NCI-H2196 (cell line): ENCODE measurements at regions not wholly inside any gene's neighbourhood (a gene's known extent, or its start where the extent isn't known, plus 50 kb on each side); places are given as distances from the start of the nearest gene placed in this dataset.
"Not testable (repeated sequence)": the region's sequence is repeated elsewhere in the genome, so short reads cannot be mapped to it uniquely, and the experiment has no call there.

Experiments
- DNase-seq: peaks from one replicate; lab custom pipeline; 2025; ENCODE audit not compliant: unreplicated experiment; lab: John Stamatoyannopoulos, UW

DNA sequence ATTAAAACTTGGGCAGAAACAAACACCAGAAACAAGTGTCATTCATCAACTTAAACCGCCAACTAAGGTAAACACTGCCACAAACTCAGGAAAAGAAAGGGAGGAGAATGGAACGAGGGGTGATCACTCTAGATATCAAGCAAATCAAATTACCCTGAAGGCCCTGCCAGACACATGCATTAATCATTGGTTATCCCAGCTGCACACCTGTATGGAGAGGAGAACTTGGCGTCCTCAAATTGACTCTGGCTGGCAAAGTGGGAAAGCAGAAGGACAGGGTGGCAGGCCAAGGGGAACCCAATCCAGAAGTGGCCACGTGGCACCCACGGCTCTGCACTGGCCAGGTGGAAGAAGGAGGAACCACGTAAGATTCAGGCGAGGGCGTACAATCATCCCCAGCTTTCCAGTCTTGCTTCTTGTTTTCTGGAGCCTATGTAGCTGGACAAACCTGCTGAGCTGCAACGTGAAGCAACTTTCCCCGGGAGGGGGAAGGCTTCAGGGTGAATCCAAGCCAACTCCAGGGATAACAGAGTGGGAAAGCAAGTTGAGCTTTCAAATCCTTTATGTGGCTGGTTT is 156.2 kb upstream of the JARID2 start:
- no peak for DNase-seq

DNA sequence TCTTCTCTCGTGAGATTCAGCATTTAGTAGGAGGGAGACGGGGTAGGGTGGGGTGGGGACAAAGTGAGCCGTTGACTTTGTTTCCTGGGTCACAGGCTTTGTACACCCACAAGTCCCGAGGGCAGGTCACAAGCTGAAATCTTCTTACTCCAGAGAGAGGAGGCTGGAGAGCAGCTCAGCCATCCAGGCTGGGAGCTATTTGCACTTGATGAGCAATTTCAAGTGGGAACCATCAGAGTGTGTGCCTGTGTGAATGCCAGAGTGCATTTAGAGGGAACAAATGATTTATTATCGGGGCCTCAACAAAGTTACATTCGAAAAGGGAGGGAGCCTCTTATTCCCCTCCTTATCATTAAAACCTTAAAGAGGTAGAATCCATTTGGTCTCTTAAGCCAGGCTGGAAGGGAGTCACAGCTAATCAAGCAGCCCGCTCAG is 155.7 kb upstream of the JARID2 start:
- DNase-seq: peak; percentile 5

- DNase-seq: no peak
Measured at GRCh38 chr6:15090745-15091384, 155.0 kb upstream of the JARID2 start.

- no peak for DNase-seq
Measured at GRCh38 chr6:15096894-15097837, 148.7 kb upstream of the JARID2 start.

- no peak for DNase-seq
Measured at GRCh38 chr6:15101130-15101529, 144.7 kb upstream of the JARID2 start.

DNA sequence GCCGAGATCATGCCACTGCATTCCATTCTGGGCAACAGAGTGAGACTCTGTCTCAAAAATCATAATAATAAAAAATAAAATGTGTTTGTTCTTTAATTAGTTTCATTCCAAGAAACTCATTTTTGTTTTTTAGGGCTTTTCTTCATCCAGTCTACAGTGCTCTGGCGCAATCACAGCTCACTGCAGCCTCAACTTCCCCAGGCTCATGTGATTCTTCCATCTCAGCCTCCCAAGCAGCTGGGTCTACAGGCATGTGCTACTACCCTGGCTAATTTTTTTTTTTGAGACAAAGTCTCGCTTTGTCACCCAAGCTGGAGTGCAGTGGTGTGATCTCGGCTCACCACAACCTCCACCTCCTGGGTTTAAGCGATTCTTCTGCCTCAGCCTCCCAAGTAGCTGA is 143.6 kb upstream of the JARID2 start:
- DNase-seq: no peak

DNA sequence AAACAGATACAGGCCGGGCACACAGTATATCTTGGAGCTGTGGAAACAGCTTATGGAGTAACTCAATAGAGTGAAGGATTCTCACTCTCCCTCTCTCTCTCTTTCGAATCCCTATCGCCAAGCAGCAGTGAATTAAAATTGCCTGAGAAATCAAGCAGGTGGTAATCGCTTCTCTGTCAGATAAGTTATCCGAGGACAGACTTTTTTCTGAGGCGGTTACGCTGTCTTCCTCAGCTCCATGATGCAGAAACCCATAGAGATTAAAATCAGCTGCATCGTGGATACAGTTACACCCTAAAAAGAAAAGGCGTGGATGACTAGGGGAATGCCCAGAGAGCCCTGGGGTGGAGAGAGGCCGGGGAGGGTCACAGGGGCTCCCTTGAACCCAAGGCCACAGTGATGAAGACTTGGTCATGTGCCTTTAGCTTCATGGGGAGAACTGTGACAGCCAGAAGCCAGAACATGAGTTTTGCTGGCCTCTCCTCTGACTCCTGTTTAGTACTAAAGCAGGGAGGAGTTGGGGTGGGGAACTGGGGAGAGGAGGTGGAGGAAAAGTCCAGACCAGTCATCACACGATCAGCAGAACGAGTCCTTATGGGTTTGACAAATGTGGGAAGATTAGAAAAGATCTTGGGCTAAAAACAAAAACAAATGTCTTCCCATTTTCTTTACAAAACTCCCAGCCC is 138.8 kb upstream of the JARID2 start:
- no peak for DNase-seq

DNA sequence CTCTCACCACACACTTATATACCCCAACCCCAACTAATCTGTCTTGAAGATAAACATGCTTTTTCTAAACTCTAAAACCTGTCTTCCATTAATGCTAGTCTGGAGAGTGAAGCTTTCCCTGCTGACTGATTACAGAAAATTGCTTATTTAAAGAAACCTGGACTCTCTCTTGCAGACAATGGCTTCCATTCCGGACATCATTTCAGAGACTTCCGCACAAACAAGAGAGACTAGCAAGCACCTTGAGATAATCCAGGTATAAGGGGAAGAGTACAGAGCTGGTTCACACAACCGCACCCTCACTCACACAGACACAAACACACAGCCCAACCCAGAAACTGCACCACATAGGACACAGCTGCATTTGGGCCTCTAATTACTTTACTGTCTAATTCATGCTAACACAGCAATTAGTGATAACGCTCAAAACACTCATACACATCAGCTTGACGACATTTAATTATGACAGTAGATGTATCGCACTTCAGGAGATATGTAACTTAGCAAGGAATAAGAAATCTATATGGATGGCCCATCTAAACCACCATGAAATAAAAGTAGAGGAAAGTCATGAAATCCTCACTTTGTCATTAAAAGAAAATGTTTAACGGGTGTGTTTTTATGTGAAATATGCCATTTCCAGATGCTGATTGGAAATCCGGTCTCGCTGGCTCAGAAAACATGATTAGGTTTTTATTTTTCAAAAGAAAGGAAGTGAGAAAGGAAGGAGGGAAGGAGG is 138.1 kb upstream of the JARID2 start:
- DNase-seq: no peak

DNA sequence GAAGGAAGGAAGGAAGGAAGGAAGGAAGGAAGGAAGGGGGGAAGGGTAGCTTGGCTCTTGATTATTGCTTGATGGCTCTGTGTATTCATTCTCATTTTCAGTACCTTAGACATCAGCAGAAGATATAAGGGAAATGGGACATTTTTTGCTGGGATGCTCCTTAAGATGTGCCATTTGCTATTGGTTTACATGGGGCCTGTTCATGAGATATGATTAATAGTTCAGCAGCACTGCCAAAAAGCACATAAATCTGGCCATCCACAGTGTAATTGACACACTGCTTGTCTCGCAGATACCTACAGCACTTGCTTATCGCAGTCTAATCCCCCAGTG is 137.5 kb upstream of the JARID2 start:
- no peak for DNase-seq

- DNase-seq: no peak
Measured at GRCh38 chr6:15109338-15110090, 136.4 kb upstream of the JARID2 start.

GRCh38 chr6:15110726-15111354 is 135.0 kb upstream of the JARID2 start:
- DNase-seq: no peak

DNA sequence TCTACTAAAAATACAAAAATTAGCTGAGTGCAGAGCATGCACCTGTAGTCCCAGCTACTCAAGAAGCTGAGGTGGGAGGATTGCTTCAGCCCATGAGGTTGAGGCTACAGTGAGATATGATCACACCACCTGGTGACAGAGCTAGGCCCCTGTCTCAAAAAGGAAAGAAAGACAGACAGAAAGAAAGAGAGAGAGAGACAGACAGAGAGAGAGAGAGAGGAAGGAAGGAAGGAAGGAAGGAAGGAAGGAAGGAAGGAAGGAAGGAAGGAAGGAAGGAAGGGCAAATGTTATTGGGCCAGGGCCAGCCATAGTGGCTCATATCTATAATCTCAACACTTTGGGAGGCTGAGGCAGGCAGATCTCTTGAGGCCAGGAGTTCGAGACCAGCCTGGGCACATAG is 134.3 kb upstream of the JARID2 start:
- not testable (repeated sequence) for DNase-seq

GRCh38 chr6:15113587-15113986 is 132.3 kb upstream of the JARID2 start:
- no peak for DNase-seq

DNA sequence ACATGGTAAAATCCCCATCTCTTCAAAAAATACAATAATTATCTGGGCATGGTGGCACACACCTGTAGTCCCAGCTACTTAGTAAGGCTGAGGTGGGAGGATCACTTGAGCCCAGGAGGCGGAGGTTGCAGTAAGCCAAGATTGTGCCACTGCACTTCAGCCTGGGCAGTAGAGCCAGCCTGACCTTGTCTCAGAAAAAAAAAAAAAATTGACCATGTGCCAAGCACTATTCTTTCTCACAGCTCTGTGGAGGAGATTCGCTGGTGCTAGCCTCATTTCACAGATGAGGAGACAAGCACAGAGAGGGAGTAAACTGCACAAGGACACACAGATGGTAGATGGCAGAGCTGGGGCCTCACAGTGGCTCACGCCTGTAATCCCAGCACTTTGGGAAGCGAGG is 131.8 kb upstream of the JARID2 start:
- DNase-seq: no peak

DNA sequence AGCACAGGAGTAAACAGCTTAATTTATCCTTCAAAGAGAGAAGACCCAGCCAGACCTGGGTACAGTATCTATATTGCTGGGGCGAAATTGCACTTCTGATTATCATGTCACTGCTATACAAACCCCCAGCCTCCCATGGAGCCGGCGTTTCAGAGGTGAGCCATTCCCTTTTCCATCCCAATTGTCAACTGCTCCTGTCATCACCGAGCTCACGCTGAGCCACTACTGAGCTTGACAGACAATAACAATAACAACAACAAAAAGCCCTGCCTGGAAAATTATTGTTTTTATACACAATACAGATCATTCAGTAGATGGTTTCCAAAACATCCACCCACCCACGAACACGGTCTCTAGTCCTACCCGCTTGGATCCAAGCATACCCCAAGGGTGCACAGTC is 129.0 kb upstream of the JARID2 start:
- DNase-seq: no peak

DNA sequence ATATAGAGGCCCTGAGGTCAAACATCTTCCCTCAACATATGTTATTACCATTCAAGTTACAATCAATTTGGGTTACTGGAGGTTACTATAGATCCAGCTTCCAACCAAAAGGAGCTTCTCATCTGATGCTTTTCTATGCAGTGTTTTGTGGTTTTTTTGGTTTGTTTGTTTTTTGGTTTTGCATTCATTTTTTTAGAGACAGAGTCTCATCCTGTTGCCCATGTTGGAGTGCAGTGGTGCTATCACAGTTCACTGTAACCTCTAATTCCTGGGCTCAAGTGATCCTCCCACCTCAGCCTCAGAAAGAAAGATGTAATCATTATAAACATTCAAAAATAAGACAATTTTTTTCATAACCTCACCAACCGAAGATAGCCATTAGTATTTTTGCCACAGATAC is 124.4 kb upstream of the JARID2 start:
- no peak for DNase-seq

DNA sequence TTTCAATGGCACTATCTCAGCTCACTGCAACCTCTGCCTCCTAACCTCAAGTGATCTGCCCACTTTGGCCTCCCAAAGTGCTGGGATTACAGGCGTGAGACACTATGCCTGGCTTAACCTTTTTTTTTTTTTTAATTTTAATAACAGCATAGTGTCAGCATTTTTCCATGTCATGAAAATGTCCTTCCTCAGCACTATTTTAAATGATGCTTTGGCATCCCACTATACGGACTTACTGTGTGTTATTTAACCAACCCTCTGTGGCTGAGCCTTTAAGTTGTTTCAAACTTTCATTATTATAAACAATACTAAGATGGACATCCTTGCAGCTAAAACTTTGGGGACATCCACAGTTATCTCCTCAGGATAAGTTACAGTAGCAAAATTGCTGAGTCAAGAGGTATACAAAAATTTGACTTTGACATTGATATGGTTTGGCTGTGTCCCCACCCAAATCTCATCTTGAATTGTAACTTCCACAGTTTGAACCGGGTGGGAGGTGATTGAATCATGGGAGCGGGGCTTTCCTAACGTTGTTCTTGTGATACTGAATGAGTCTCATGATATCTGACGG is 123.8 kb upstream of the JARID2 start:
- DNase-seq: no peak

- no peak for DNase-seq
Measured at GRCh38 chr6:15129887-15130286, 116.0 kb upstream of the JARID2 start.

DNA sequence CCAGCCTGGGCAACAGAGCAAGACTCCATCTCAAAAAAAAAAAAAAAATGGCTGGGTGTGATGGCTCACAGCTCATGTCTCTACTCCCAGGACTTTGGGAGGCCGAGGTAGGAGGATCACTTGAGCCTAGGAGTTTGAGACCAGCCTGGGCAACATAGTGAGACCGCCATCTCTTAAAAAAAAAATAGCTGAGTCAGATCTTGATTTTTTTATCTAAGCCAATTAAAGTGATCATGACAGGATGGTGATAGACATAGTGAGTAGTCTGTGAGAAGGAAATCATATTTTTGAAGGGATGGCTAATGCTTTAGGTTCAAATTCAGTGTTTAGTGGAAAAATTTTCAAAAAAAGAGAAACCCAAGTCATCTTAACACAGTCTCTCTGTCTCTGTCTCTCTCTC is 114.6 kb upstream of the JARID2 start:
- no peak for DNase-seq
